Fibroblast of mammary gland (primary cell): ENCODE measurements at regions not wholly inside any gene's neighbourhood (a gene's known extent, or its start where the extent isn't known, plus 50 kb on each side); places are given as distances from the start of the nearest gene placed in this dataset.
A peak's percentile ranks its signal among the peaks of the same experiment; 100 is the strongest.

Source experiments
- DNase-seq: peaks from one replicate; pipeline ENCODE4 v3.0.0-alpha.2; 2010; ENCODE audit warnings: low read depth
- H3K4me3 ChIP-seq: 2 replicates; pipeline ENCODE4 v1.5.1; 2011; ENCODE audit warnings: low read depth, mild to moderate bottlenecking, low read length, moderate library complexity; ENCODE audit not compliant: control insufficient read depth
- CTCF ChIP-seq: conservative IDR thresholded peaks from 2 replicates; pipeline ENCODE4 v1.5.1; 2011; ENCODE audit warnings: low read depth, low read length, inconsistent platforms; ENCODE audit not compliant: control insufficient read depth, insufficient read depth

- no peak overlapping the region for H3K4me3 ChIP-seq
- no peak for TF ChIP-seq CTCF
- peak; percentile 43 for DNase-seq
These were observed 104.7 kb upstream of the TTC29 start for GRCh38 chr4:147050356-147050765.

GRCh38 chr4:147052361-147052760 lies 106.7 kb upstream of the TTC29 start:
- DNase-seq = no peak
- H3K4me3 ChIP-seq = no peak overlapping the region

GRCh38 chr4:147054228-147054872 lies 108.7 kb upstream of the TTC29 start:
- peak; percentile 10 for DNase-seq

More at GRCh38 chr4:147052361-147052760, 106.7 kb upstream of the TTC29 start:
- TF ChIP-seq CTCF = no peak

GRCh38 chr4:147056940-147057610 lies 111.4 kb upstream of the TTC29 start:
- DNase-seq = peak; percentile 34
- peak overlapping the region; percentile 28 for H3K4me3 ChIP-seq
- peak; percentile 17 for TF ChIP-seq CTCF

More at GRCh38 chr4:147054228-147054872, 108.7 kb upstream of the TTC29 start:
- no peak overlapping the region for H3K4me3 ChIP-seq
- no peak for TF ChIP-seq CTCF

GRCh38 chr4:147057611-147058190 lies 112.0 kb upstream of the TTC29 start:
- TF ChIP-seq CTCF = no peak
- peak; percentile 41 for DNase-seq
- peak overlapping the region; percentile 28 for H3K4me3 ChIP-seq

- no peak for DNase-seq
- no peak overlapping the region for H3K4me3 ChIP-seq
- TF ChIP-seq CTCF = no peak
These were observed 113.5 kb upstream of the TTC29 start for GRCh38 chr4:147059064-147059731.
